ENCODE measurements at regions not wholly inside any gene's neighbourhood (a gene's known extent, or its start where the extent isn't known, plus 50 kb on each side); places are given as distances from the start of the nearest gene placed in this dataset.
A peak's percentile ranks its signal among the peaks of the same experiment; 100 is the strongest.

DNA sequence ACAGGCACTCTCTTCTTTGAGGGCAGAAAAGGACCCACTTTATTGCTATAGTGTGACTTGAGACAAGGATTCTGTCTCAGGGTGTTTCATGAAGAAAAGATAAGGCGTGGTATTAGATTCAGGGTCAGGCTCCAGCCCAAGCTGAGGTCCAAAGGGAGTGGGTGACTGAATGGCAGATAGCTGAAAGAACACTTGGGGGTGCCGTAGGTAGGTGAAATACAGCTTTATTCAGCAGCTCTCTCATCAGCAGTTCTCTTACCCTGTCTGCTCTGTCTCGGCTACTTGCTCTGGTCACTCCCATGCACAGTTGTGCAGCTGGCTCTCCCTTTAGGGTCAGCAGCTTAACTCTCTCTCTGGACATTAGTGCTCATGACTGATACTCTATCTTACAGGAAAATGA, 379.9 kb downstream of the LPIN1 start:
- DNase-seq = no peak

DNA sequence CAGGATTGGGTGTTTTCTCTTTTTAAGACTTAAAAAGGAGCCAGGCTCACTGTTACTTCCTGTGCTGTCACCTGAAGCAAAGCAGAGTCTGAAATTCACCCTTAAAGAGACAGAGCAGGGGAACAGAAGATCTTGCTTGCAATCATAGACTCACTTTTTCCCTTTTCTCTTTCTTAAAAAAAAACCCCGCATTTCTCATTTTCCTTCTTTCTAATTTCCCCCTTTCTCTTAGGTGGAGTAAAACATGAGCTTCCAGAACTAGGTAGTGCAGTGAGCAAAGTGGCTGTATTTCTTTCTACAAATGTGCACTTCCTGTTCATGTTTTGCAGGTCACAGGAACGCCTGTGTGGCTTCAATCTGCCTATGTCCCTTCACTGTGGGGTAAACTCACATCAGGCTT, 381.2 kb downstream of the LPIN1 start:
- DNase-seq = no peak

DNA sequence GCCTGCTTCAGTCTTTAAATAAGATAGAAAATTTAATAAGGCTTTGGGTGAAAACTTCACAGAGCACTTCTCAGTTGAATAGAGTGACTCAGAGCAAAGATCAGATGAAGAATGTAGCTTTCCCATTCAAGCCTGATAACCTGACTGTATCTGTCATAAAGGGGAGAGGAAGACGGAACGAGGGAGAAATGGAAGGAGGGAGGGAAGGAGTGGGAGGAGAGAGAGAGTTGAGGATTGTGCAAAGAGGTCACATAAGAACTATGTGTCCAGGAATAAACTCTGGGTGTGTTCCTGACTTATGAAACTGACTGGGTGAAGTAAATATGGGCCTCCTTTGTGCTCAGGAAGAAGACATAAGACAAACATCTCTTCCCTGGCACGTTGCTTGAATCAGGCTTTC, 385.5 kb downstream of the LPIN1 start:
- no peak for DNase-seq

DNA sequence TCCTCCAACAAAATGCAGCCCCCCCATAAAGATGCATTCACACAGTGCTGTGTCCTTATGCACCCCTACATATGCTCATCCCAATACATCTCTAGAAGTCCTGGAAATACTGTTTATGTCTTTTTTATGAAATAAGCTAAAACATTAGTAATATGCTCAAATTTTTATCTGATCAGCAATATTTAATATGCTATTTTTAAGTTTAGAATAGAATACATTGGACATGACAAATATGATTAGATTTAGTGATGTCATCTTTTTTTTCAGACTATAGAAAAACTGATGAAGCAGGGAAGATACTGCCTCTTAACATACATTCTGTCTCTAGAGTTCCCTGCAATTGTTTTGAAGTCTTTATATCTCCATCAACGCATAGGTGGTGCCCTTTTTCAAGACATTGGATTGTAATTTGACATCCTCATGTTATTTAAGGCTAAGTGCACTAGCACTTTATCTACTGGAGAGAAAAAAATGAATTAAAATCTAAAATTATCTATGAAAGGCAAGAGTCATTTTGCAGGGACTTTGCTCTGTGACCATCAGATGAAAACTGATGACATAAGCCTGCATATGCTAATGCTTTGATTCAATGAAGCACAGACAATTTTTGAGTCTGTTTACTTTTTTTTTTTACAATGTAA, 395.3 kb downstream of the LPIN1 start:
- no peak for DNase-seq

DNA sequence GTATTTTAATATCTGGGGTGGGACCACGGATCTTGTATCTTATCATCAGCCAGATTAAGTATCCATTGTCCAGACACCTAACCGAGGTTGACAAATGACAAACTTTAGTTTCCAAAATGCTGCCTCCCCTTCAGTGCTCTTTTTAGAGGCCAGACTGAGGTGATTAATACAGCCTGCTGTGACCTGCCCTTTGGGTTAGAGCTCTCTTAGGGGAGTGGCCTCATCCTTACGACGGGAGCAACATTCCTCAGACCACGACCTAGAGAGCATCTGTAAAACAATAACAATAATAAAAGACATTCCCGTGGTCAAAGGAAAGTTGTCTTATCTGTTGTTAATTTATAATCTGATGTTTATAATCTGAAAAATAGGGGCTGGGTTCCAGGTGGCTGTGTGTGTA, 405.3 kb downstream of the LPIN1 start:
- DNase-seq = no peak

DNA sequence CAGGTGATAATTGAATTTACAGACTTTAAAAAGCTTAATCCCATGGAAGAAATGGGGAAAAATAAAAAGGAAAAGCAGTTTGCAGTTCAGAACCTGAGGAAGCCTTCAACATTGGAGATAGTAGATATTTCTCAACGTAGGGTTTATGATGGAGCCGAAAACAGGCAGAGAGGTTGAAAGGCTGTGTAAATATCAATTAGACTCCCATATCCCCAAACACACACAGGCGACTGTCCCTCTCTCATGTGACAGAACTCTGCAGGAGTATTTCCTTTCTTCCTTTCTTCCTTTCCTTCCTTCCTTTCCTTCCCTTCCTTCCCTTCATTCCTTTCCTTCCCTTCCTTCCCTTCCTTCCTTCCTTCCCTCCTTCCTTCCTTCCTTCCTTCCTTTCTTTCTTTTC, 406.5 kb downstream of the LPIN1 start:
- DNase-seq = no peak

DNA sequence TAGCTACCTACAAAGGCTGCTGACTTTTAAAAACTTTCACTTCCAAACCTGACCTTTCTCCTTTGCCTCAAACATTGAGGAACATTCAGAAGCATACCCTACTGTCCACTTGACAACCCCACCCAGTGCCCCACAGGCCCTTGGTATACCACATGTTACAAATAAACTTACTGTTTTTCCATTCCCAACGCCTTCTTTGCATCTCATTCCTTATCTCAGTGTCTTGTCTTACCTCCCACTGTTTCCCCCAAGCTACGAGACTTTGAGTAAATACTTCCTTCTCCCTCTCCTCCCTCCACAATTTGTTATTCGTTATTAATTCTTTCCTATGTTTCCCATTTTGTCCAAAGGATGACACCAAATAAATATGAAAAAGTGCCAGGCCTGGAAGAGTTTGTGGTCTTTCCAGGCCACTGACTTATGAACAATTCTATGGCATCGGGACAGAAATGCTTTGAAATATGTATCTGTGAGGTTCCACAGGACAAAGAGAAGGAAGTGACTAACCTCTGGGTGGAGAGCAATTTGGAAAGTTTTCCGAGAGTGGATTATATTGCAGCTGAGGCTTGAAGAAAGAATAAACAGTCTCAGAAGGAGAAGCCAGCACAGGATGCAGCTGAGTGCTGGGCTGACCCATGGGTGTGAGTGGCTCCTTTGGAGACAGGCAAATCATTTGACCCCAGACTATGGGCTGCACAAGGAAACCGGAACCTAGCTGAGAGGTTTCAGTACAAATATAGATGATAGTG, 409.0 kb downstream of the LPIN1 start:
- peak; percentile 19 to 49 (median 38) for DNase-seq

DNA sequence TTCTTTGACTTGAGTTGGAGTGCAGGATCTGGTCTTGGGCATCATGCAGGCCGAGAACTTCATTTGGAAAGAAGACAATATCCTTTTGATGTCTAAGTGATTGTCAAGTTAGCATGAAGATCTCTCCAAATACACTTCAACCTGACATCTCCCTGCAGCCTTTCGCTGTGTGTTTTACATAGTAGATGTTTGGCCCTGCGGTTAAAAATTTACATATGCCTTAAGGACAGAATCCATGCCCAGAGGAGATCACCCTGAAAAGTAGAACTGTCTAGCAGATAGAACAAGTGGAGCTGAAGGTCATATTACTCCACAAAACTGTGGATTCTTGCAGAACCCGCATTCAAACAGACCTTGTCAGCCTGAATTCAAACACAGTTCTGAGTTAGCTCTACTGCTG, 409.9 kb downstream of the LPIN1 start:
- DNase-seq = no peak

DNA sequence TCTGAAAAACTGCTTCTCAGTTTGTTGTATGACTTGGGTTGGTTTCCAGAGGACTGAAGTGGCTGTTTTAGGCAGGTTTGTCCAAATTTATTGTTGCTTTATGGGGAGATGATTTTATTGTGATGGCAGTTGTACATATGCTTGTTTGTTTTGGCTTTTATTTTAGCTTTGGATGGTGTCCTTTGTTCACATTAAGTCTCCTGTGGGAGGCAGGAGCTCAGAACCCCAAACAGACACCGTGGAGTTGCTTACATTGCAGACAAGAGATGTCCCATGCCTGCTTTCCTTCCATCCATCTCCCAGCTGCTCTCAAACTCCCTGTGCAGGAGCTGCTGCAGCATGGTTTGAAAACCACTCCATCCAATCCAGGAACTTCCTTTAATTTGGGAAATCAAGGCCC, 414.7 kb downstream of the LPIN1 start:
- DNase-seq = no peak

DNA sequence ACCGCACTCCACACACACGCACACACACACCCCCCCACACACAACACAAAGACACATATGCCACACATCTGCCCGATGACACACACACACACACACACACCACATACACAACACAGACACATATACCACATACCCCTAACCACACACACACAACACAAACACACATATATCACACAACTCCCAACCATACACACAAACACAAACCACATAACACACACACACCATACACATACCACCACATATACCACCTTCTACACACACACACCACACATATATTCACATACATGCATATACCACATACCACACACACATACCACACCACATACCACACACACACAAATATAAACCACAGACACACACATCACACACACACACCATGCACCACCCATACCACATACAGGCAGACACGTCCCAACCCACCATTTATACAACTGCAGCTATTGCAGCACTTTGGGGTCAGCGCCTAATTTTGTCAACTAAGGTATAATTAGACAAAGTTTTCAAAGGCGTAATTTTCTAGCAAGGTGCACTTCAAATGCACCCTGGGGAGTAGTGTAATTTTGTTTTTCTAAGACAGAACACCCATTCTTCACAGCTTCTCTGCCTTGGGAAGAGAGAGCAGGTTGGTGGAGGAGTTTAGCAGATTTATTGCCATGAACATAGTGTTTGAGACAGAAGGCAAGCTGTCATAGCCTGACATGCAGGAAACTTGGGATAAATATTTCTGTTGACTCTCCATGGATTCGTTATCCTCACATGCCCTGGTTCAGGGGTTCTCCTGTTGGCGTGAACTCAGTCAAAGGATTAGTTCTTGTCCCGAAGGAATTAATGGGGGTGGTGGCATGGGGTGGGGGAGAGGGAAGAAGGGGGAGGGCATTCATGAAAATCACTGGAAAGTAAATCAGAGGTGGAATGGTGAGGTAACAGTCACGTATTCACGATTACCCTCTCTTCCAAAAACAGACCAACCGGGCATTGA, 416.1 kb downstream of the LPIN1 start:
- no peak for DNase-seq

DNA sequence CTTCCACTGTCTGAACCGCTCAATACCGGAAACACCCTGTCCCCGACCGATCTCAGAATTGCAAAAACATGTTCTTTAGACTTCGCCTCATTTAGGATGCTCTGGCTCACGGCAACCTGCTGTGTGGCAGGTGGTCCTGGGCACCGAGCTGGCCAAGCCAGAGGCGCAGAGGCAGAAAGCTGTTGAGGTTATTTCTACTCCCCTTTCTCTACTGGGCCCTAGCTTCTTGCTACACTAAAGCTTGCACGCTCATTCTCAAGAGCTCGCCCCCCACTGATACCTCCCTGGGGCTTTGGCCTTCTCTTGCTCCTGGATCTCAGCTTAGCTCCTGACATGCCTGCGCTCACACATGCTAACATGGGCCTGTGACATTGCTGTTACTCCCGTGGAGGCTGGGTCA, 417.4 kb downstream of the LPIN1 start:
- no peak for DNase-seq

DNA sequence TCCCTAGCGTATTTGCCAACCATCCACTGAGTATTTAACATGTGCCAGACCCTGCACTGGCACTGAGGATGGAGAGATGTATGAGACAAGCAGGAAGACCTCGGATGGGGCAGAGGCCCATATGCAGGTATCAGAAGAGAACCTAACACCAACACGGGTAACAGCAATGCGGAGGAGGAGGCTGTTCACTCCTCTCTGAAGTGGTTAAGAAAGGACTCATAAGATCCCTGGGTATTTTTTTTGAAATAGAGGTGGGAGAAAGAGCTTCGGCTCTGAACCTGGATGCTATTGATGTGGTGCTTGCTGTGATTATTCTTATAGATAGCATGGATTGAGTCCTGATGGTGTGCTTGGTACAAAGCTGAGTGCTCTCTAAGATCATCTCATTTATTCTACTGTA, 418.3 kb downstream of the LPIN1 start:
- no peak for DNase-seq

DNA sequence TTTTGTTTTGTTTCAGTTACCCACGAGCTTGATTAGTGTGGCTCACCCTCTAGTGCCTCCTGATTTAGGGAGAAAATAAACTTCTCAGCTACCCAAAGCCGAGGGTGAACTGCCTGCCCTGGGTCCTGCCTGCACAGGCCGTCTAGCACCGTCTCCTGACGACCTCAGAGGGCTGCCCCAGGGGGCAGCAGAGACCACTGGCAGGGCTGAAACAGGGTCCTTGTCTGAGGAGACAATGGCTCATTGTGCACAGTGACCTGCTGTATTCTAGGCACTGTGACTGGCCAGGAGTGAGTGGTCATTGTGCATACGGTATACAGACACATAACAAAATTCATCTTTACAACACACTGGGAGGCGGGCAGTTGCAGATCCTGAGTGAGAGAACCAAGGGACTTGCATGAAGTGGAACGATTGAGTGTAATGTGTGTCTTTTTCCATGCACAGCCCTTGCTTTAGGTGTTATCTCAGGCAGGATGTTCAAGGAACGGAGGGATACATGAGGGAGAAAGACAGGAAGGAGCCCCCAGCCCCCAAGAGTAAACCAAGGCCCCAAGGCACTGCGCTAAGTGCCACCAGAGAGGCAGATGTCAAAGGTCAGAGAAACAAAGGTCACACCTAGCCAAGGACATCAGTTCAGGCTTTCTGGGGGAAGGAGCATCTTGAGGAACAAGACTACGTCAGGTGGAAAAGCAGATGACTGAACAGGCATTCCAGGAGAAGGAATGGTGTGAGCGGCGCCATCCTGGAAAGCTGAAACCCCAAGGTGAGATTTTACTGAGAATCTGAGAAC, 421.3 kb downstream of the LPIN1 start:
- DNase-seq = no peak

DNA sequence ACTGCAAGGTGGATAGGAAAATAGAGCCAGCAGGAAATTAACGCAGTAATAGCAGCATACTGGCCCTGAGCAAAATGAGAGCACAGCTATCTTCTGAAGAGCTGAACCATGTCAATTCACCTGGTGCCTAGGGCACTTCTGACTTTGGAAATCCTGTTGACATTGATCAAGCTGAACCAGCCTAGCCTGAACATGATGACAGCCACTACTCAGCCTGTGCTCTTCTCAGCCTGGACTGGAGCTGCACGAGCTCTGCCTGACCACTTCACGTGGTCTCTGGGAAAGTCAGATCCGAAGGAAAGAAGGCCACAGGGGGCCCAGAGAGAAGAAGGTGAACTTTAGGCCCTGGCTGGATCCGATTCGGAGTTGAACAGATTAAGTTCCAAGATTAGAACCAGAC, 421.9 kb downstream of the LPIN1 start:
- DNase-seq = no peak

DNA sequence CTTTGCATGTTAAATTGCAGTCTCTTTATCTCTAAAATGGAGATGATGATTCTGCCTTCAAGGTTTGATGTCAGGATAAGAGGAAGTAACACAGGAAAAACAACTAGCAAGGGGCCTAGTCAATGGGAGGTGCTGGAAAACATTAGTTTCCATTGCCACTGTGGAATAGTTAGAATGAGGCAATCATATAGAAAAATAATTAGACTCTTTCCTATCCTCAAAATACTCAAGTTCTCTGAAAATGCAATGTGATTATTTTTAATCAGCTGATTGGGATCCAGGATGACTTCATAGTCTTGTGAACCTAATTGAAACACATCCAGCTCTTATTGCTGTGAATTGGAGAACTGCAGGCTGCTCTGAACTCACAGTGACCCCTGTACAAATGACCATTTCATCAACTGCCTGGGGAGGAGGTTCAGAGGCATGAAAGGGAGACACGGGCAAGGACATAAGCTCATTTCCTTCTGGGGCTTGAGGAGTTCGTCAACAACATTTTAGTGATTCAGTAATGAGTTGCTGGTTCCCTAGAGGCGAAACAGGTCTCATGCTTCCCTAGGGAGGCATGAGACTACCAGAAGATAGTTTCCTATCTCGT, 422.5 kb downstream of the LPIN1 start:
- peak; percentile 88 to 97 (median 93) for DNase-seq

DNA sequence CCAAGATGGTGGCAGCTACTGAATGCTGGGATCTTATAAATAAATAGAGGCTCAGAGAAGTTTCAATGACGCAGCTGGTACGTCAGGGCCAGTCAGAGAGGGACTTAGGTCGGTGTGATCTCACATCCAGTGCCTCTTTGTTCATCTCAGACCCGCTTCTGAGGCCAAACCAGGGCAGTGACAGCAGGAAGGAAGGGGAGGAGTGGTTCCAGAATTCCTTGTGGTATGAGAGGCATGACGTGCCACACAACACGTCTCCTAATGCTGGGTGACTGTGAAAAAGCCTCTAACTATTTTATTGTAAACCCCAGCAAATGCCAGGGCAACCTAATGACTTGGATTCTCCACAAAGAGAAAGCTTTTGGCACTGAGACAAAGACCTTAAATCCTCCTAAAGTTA, 423.3 kb downstream of the LPIN1 start:
- peak; percentile 87 to 93 (median 89) for DNase-seq

DNA sequence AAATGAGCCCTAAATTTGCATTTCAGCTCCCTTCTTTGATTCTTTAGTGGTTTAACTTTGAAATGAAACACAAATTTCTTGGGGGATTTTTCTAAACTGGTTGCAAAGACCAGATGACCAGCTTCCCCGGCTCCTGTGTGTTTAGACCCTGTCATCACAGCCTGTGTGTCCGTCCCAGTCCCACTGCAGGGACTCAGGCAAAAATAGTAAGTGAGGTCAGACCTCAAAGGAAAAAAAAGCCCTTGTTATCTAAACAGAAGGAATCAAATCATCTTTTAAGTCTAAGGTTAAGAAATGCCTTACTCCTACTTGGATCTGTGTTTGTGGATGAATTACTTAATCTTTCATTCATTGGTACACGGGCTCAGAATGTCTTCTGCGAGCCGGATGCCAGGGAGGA, 423.7 kb downstream of the LPIN1 start:
- DNase-seq = peak; percentile 81 to 93 (median 82)

DNA sequence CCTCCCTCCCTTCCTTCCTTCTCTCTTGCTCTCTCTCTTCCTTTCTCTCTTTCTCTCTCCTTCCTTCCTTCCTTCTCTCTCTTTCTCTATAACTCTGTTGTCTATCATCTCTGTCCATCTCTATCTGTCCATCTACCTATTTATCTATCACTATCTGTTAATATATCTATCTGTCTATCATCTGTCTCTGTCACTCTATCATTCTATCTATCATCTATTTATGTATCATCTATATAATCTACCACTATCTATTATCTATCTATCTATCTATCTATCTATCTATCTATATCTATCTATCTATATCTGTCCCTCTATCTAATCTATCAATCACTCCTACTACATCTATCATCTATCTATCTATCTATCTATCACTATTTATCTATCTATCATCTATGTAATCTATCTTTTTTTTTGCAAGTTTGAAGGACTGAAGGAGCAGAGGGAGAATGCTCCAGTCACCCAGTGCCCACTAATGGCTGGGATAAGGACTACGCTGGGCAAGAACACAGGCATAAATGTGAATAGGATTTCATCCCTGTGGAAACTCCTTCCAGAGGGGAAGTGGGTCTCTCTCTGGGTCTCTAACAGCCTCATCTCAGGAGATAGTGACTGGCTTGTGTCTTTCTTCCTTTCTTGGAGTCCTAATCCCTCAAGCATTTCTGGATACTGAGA, 427.0 kb downstream of the LPIN1 start:
- no peak for DNase-seq

DNA sequence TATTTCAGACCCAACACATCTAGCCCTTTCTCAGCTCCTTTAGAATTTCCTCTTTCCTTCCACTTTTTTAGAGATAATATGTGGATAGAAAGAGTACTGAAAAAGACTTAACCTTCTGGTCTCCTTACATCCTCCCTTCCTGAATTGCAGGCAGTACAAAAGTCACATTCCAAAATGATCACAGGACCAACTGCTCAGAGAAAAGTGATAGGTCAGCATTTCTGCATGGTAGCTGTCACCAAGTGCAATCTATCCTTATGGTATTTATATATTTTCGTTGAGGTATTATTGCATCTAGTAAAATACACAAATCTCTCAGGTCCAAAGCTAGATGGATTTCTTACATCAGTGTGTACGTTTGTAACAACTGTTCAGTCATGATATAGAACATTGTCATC, 427.5 kb downstream of the LPIN1 start:
- DNase-seq = no peak

DNA sequence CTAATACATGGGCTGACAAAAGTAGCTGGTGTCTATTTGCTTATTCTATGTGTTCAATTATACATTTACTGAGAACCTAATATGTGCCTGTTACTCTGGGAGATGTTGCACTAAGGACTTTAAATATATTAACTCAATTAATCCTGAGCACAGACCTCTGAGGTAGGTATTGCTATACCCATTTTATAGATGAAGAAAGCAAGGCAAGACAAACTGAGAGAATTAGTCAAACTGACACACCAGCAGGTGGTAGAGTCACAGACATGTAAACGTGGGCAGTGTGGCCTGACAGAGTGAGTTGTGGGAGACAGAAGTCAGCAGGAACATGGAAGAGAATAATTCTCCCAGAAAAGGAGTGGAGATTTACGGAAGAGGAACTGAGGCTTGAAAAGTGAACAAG, 428.9 kb downstream of the LPIN1 start:
- DNase-seq = no peak

DNA sequence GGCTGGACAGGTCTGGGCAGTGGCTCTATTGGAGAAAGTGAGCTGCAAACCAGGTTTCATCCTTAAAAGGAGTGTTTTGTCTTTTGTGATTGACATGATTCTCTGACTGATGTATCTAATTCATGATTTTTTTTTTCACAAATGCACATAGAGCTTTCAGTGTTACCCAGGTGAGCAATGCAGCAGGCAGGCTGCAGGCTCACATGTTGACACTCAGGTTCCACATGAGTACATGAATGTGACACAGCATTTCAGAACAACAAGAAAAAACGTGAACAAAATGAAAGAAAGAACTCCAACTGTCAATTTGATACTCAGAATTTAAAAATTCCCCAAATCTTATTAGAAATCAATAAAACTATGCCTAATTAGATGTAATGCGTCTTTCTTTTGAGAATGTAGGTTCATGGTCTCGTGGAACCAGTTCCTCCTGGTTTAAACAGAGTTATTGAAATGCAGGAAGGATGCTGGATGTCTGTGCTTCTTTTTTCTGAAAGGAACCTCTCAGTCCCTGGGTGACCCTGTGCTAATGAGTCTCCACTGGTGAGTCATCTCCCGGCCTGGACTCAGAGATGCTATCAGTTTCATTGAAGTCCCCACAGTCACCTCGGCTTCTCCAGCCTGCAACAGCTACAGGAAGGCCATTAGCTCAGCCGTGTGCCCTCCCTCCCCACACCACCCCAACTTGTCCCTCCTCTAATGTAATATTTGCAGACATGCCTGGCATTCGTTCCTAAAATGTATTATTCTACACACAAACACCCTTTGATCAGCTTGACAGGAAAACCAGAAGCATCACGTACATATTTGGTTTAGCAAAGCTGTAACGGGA, 430.4 kb downstream of the LPIN1 start:
- DNase-seq = peak; percentile 88 to 92 (median 89)

All from suppressor macrophage treated with lipopolysaccharide for 1 hour (primary cell).